ENCODE measurements at regions not wholly inside any gene's neighbourhood (a gene's known extent, or its start where the extent isn't known, plus 50 kb on each side); places are given as distances from the start of the nearest gene placed in this dataset.
"Not testable (repeated sequence)": the region's sequence is repeated elsewhere in the genome, so short reads cannot be mapped to it uniquely, and the experiment has no call there.

DNA sequence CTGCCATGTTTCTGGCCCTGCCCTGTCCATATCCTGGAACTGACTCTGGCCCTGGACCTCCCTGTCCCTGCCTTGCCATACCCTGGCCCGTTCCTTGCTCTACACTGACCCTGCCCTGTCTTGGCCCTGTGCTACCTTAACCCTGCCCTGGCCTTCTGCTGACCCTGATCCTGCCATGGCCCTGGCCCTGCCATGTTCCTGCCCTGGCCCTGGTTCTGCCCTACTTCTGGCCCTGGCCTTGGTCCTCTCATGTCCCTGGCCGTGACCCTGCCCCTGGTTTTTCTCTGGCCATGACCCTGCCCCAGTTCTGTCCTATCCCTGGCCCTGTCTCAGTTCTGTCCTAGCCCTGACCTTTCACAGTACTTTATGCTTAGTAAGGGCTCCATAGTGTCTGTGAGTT lies 2884.3 kb upstream of the TEKT4 start:
- not testable (repeated sequence) for TF ChIP-seq BRCA1 (IDR thresholded peaks at IDR 0.05; ENCODE audit: low read depth, low read length); RFX5 (IDR thresholded peaks at IDR 0.05; ENCODE audit: borderline replicate concordance, low read depth, low read length); POLR2AphosphoS5 (IDR thresholded peaks at IDR 0.05; ENCODE audit: low read depth, low read length); SP1 (IDR thresholded peaks at IDR 0.05; ENCODE audit: low read depth, low read length); RNF2 (IDR thresholded peaks at IDR 0.05; ENCODE audit: borderline replicate concordance, low read depth, low read length, missing control alignments, poor library complexity, severe bottlenecking)
- TF ChIP-seq, protein P1, sequence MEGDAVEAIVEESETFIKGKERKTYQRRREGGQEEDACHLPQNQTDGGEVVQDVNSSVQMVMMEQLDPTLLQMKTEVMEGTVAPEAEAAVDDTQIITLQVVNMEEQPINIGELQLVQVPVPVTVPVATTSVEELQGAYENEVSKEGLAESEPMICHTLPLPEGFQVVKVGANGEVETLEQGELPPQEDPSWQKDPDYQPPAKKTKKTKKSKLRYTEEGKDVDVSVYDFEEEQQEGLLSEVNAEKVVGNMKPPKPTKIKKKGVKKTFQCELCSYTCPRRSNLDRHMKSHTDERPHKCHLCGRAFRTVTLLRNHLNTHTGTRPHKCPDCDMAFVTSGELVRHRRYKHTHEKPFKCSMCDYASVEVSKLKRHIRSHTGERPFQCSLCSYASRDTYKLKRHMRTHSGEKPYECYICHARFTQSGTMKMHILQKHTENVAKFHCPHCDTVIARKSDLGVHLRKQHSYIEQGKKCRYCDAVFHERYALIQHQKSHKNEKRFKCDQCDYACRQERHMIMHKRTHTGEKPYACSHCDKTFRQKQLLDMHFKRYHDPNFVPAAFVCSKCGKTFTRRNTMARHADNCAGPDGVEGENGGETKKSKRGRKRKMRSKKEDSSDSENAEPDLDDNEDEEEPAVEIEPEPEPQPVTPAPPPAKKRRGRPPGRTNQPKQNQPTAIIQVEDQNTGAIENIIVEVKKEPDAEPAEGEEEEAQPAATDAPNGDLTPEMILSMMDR (IDR thresholded peaks at IDR 0.05; ENCODE audit: control extremely low read depth in 1 of 3, insufficient read depth in 1 of 3, low read depth in 1 of 3, low read length in 3 of 3): not testable (repeated sequence)
